SHP77 treated with DMSO at 0.1 percent for 48 hours (cell line): ENCODE measurements at regions not wholly inside any gene's neighbourhood (a gene's known extent, or its start where the extent isn't known, plus 50 kb on each side); places are given as distances from the start of the nearest gene placed in this dataset.

Experiments used
- DNase-seq: peaks from one replicate; lab custom pipeline; 2025; lab: John Stamatoyannopoulos, UW

DNA sequence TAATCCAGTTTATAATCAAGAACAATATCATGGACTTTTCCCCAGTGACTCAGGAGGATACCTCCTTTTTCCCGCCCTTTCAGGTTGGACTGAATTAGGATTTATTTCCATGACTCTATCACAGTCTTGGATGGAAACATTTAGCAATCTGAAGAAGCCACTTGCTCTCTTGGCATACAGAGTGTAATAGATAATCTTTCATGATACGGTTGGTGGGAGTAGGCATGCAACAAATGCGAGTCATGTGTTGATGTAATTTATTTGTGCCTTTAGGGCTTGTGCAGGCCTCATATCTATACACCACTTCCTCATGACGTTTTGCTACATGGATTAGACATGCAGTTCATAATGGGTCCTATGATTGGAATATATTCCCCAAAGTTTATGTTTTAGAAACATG, 54.2 kb upstream of the MCTP2 start:
- DNase-seq, result no peak

DNA sequence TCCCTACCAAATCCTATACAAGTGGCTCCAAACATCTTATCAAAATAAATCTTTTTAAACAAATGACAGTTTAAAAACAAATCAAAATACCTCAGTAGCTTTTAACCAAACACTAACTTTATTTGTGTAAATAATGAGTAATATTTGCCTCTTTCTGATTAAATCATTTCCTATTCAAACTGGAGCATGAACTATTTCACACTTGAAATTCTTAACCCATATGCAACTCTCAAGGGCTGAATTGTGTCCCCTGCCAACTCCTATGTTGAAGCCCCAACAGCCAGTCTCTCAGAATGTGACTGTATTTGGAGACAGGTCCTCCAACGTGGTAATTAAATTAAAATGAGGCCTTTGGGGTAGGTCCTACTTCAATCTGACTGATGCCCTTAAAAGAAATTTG, 55.9 kb upstream of the MCTP2 start:
- DNase-seq, result no peak

- DNase-seq, result no peak
These were observed 57.0 kb upstream of the MCTP2 start for GRCh38 chr15:94174399-94174802.

- DNase-seq, result no peak
These were observed 63.1 kb upstream of the MCTP2 start for GRCh38 chr15:94168250-94168649.

DNA sequence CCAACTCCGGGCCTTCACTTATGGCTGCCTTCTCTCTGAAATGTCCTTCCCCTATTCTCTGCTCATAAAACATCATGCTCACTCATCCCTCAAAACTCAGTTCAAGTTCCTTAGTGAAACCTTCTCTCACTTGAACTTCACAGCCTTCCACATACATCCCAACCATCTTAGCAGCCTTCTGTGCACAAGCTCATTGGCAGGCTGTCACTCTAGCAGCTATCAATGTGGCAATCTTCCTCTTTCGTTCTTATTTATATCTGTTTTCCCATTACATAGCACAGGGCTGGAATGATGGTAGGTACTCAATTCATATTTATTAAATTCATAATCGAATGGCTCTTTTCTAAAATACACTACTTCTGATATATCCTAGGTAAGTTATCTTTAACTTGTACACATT, 66.4 kb upstream of the MCTP2 start:
- no peak for DNase-seq

DNA sequence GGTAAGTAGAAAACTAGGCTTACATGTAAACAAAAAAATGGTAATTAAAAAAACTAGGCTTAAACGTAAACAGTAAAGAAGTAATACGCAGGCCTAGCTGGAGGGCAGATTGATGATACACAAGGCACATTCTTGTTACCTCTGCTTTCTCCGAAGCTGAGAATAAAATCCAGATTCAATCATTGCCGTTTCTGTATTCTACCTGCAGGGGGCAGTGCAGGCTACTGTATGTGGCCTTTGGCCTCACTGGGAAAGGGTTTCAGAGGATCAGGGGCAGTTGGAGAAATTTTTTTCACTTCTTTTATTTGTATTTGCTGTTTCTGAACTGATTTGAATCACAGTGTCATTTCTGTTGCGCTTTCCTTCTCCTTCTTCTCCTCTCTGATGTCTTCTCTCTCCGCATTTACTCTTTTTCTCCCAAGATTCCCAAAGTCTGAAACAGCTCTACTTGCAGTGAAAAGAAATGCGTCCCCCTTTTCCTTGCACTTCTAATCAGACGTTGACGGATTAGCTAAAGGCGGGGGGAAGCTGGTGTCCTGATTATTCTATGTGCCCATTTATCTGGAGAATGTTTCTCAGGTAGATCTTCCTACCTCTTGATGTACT, 67.1 kb upstream of the MCTP2 start:
- DNase-seq, result peak; percentile 41

DNA sequence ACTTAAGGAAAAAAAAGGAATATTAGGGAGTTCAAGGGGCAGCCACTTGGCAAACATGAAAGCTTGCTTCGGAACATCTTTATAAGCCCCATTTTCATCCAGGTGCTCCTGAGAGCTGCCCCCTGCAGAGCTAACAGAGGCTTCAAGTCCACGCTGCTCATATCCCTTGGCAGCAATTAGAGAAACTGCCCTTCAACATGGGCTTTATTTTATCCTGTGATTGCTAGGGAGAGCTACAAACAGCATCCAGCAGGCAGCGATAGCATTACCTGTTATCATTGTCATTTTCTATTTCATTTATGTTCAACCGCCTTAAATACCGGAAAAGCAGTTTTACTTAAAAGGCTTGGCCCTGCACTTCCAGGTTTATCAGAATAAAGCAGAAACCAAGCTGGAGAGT, 68.4 kb upstream of the MCTP2 start:
- no peak for DNase-seq

- no peak for DNase-seq
These were observed 77.1 kb upstream of the MCTP2 start for GRCh38 chr15:94154255-94154654.

DNA sequence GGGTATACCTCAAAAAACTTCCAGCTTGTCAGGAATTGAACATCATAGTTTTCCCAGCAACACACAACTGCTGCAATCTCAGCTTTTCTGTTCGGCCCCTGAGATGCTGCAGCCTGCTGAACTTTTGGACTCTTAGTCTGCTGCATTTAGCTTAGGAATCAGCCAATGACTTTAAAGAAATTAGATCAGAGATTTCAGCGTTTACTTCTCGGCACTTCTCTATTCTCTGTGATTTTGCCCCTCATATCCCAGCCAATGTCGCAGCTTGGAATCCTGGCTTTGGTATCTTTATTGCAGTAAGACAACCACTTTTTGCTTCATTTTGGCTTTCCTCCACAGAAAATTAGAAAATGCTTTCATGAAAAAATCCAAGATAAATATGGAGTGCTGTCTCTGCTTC, 86.3 kb upstream of the MCTP2 start:
- no peak for DNase-seq

- no peak for DNase-seq
These were observed 89.6 kb upstream of the MCTP2 start for GRCh38 chr15:94141802-94142201.

DNA sequence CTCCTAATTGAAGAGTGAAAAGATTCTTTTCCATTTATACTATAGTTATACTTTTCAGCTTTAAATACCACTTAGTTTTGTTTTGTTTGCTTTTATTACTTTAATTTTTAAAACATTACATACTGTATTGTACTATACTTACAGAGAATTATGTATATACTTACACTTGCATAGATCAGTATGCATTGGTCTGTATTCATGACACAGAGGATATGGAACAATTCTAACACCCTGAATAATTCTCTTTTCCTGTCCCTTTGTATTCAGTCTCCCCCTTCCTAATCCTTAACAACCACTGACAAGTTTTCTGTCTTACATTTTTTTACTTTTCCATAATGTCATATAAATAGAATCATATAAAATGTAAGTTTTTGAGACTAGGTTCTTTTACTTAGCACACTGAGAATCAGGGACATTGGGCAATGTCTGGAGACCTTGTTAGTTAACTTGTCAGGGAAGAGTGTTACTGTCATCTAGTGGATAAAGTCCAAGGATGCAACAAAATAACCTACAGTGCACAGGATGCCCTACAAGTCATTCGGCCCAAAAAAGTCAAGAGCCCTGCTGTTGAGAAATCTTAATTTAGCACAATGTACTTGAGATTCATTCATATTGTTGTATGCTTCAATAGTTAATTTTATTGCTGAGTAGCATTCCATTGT, 95.7 kb upstream of the MCTP2 start:
- no peak for DNase-seq

DNA sequence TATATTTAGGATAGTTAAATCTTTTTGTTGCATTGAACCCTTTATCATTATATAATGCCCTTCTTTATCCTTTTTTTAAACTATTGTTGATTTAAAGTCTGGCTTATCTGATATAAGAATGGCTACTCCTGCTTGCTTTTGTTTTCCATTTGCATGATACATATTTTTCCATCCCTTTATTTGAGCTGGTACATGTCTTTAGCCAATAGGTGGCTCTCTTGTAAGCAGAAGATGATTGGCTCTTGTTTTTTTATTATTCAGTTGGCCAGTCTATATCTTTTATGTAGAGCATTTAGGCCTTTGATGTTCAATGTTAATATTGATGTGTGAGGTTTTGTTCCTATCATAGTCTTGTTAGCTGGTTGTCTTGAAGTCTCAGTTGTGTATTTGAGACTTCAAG, 99.5 kb upstream of the MCTP2 start:
- no peak for DNase-seq

DNA sequence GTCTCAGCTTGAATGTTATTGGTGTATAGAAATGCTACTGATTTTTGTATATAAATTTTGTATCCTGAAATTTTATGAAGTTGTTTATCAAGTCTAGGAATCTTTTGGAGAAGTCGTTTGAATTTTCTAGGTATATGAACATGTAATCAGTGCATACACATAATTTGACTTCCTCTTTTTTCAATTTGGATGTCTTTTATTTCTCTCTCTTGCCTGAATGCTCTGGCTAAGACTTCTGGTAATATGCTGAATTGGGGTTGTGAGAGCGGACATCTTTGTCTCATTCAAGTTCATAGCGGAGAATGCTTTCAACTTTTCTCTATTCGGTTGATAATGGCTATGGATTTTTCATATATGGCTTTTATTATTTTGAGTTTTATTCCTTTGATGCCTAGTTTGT, 100.9 kb upstream of the MCTP2 start:
- DNase-seq, result no peak

GRCh38 chr15:94127006-94127405, 104.4 kb upstream of the MCTP2 start:
- DNase-seq, result no peak

DNA sequence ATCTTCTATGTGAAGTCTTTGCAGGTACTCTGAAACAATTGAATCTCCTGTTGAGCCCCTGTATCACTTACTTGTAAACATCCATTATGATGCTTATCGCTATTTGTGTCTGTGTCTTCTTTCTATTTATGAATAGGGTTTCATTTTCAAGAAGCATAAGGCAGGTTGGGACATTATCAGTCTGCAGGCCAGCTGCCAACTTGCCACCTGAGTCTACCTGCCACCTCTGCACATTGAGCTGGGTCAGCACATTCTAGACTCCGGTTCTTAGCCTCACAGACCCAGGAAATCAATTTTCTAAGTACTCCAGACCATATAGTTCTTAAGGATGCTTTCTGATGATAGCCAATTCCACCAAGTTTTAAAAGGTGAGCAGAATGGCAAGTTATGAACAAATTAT, 105.7 kb upstream of the MCTP2 start:
- DNase-seq, result no peak

- no peak for DNase-seq
These were observed 106.2 kb upstream of the MCTP2 start for GRCh38 chr15:94125156-94125555.

GRCh38 chr15:94122516-94122915, 108.8 kb upstream of the MCTP2 start:
- no peak for DNase-seq

GRCh38 chr15:94119923-94120775, 111.2 kb upstream of the MCTP2 start:
- peak; percentile 43 for DNase-seq

DNA sequence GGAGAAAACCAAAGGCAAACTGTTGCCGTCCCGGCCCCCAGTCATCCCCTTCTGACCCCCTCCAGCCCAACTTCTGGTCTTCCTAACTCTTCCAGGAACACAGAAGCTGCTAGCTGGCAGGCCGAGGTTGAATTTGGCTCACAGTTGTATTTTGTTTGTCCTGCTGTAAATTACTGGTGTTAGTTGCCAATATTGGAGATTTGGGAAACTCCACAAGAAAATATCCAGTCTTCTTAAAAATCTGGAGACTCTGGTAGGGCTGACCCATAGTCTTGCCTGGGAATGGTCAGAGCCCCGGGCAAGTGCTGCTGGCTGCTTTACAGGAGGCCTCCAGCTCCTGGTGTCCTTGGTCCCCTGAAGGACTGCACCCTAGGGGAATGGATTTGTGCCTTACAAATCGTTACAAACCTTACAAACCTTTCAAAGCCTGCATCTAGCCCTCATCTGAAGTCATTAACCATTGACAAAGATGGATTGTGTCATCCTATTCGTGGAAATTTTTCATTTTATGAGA, 112.0 kb upstream of the MCTP2 start:
- no peak for DNase-seq

DNA sequence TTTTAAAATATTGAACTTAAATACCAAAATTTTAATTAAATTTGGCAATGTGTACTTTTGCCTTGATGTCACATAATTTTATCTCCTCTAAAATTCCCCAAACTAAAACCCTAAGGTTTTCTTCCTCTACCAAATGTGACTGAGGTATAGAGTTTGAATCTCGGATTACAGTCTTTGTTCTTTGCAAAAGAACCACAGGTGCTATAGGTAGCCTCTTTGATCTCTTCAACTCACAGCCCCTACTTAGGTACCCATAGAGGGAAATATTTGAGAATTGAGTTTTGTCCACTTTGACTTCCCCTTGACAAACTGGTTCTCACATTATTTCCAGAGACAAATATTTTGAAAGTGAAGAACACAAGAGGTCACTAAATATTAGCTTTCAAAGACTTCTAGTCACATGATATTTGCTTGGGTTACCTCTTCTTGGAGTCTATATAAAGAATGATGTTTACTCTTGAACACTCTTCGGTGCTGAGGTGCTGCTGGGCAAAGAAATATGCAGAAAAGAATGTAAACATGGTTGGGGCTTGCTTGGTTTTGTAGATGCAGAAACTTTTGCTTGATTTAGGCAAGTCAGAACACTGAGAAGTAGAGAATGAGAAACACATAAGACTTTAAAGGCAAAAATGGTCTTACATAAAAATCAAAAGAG, 120.8 kb upstream of the MCTP2 start:
- DNase-seq, result no peak

DNA sequence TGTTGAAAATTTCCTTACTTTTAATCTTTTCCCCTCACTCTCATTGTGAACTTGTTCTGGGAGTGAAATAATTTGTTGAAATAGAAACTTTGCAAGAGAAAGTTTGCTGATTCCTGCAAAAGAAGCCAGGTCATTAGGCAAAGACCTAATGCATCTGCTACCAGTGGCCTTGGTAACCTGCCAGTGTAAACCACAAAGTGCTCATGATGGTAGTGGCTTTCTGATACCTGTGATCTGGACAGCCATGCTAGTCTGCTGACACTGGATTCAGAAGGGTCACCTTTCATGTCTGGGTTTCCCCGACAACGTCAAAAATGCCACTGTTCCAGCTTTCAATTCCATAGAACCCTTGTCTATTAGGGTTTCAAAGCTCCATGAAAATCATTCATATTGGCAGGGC, 123.7 kb upstream of the MCTP2 start:
- no peak for DNase-seq

DNA sequence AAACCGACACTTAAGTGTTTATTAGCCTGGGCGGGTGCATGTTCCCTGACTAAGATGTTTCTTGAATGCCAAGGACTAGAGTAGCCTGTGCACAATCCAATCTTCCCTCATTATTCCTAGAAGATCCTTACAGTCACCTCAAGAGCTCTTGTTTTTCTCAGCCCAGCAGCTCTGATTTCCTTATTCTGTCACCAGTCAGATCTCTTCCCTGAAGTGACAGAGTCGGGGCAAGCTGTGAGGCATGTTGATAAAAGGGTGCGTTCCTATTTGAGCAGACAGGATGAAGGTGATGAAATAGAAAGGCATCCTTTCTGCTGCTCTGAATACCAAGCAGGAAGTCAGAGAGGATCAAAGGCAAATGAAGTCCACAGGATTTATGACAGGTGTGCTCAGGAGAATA, 125.6 kb upstream of the MCTP2 start:
- no peak for DNase-seq

- no peak for DNase-seq
These were observed 130.5 kb upstream of the MCTP2 start for GRCh38 chr15:94100863-94101262.
